Keratinocyte (primary cell): ENCODE measurements at regions not wholly inside any gene's neighbourhood (a gene's known extent, or its start where the extent isn't known, plus 50 kb on each side); places are given as distances from the start of the nearest gene placed in this dataset.

Source experiments
- DNase-seq: peaks from one replicate; pipeline ENCODE4 v3.0.0-alpha.2; 2011; ENCODE audit warnings: low read depth, missing footprints, low spot score
- FAIRE-seq: peaks from 2 replicates; lab custom pipeline; 2011; peaks lifted over from hg19 to GRCh38; lab: Jason Lieb, UNC
- H2AFZ ChIP-seq: 2 replicates; pipeline ENCODE4 v1.6.0; 2012; ENCODE audit warnings: low read length, control low read depth, inconsistent platforms; ENCODE audit not compliant: control insufficient read depth
- H3K27ac ChIP-seq: 2 replicates; pipeline ENCODE4 v1.5.1; 2011; ENCODE audit warnings: low read length; ENCODE audit not compliant: control insufficient read depth, insufficient read depth
- H3K27me3 ChIP-seq: 3 replicates; pipeline ENCODE4 v1.6.0; 2011; ENCODE audit warnings: low read length; ENCODE audit not compliant: control insufficient read depth, insufficient read depth; ENCODE audit errors: extremely low read depth
- H3K36me3 ChIP-seq, 2 experiments: 2 replicates in 1 of 2; 3 replicates in 1 of 2; pipeline ENCODE4 v1.5.1; 2011; ENCODE audit warnings: low read length in 2 of 2, mild to moderate bottlenecking in 1 of 2; ENCODE audit not compliant: control insufficient read depth in 2 of 2, insufficient read depth in 2 of 2; ENCODE audit errors: extremely low read depth in 1 of 2
- H3K4me1 ChIP-seq: 3 replicates; pipeline ENCODE4 v1.5.1; 2011; ENCODE audit warnings: low read length; ENCODE audit not compliant: control insufficient read depth, insufficient read depth; ENCODE audit errors: extremely low read depth
- H3K4me2 ChIP-seq: 3 replicates; pipeline ENCODE4 v1.6.0; 2011; ENCODE audit warnings: low read depth, low read length; ENCODE audit not compliant: control insufficient read depth, insufficient read depth; ENCODE audit errors: extremely low read depth
- H3K4me3 ChIP-seq, 3 experiments: fragments of 200-600 bp in 1 of 3; sonication (generic) in 1 of 3; 2 replicates in 2 of 3; 3 replicates in 1 of 3; pipeline ENCODE4 v1.5.1; 2011 to 2016; ENCODE audit warnings: low read length in 3 of 3, mild to moderate bottlenecking in 3 of 3, control low read depth in 2 of 3, inconsistent platforms in 1 of 3, low read depth in 1 of 3, mixed read lengths in 1 of 3, mixed run types in 1 of 3, moderate library complexity in 1 of 3; ENCODE audit not compliant: control insufficient read depth in 2 of 3, insufficient read depth in 2 of 3; ENCODE audit errors: extremely low read depth in 1 of 3
- H3K79me2 ChIP-seq: 2 replicates; pipeline ENCODE4 v1.6.0; 2012; ENCODE audit warnings: low read length; ENCODE audit not compliant: control insufficient read depth, insufficient read depth
- H3K9ac ChIP-seq: 3 replicates; pipeline ENCODE4 v1.6.0; 2011; ENCODE audit warnings: low read length; ENCODE audit not compliant: control insufficient read depth, insufficient read depth; ENCODE audit errors: extremely low read depth
- H3K9me1 ChIP-seq: 3 replicates; pipeline ENCODE4 v1.6.0; 2011; ENCODE audit warnings: low read length; ENCODE audit not compliant: control insufficient read depth, insufficient read depth; ENCODE audit errors: extremely low read depth
- H3K9me3 ChIP-seq: 2 replicates; pipeline ENCODE4 v1.5.1; 2012; ENCODE audit warnings: low read depth, low read length; ENCODE audit not compliant: control insufficient read depth
- H4K20me1 ChIP-seq: 3 replicates; pipeline ENCODE4 v1.6.0; 2011; ENCODE audit warnings: low read length; ENCODE audit not compliant: control insufficient read depth, insufficient read depth; ENCODE audit errors: extremely low read depth
- EZH2 ChIP-seq: IDR thresholded peaks from one replicate; pipeline ENCODE4 v1.6.1; 2012; ENCODE audit warnings: inconsistent platforms, mild to moderate bottlenecking, low read length, moderate library complexity
- dilution Hi-C: fragments of 300-500 bp; cut with MboI; formaldehyde crosslinking; loops from one replicate; pipeline ENCODE4 v1.7.0; 2020; ENCODE audit warnings: low sequenced_read_pairs; ENCODE audit not compliant: extremely low pct_ligation_motif_present
- TF ChIP-seq, protein P1 (sequence below), 3 experiments: IDR thresholded peaks in 1 of 3; conservative IDR thresholded peaks in 1 of 3; optimal IDR thresholded peaks in 1 of 3; 2 replicates in 2 of 3; 3 replicates in 1 of 3; pipeline versions ENCODE3 to v1.5.1; 2011; ENCODE audit warnings: low read length in 3 of 3, mild to moderate bottlenecking in 3 of 3, moderate library complexity in 2 of 3, control low read depth in 1 of 3, inconsistent platforms in 1 of 3; ENCODE audit not compliant: insufficient read depth in 2 of 3; ENCODE audit errors: extremely low read depth in 1 of 3

DNA sequence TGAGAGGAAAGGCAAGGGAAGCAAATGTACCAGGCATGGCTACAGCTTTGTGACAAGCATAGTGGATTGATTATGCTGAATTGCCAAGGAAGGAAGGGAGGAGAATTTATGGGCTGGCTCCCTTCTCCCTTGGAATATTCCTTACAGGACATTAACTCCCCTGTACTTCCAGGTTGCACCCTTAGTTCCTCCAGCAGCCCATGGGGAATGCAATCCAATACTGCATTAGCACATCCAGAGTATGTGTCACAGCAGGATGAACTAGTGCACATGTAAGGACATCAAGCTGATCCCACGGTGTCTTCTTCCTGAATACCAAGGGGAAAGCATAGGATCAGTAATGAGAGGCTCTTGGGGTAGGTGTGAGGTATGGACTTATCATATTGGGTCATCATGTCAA lies 390.7 kb upstream of the POU3F2 start:
- Histone ChIP-seq H3K9ac (no peak overlapping the region), H3K36me3 (no peaks in the 10 kb centered on the region), H3K4me1 (no peaks in the 10 kb centered on the region), H3K27ac (no peak overlapping the region), H3K9me3 (no peaks in the 10 kb centered on the region), H3K4me2 (no peak overlapping the region), H4K20me1 (no peaks in the 10 kb centered on the region), H3K9me1 (no peaks in the 10 kb centered on the region), H2AFZ (no peak overlapping the region), H3K27me3 (no peaks in the 10 kb centered on the region), H3K79me2 (no peaks in the 10 kb centered on the region), H3K4me3 (no peak overlapping the region)
- dilution Hi-C loops: no loop called here
- DNase-seq (no peak), FAIRE-seq (no peak)
- TF ChIP-seq, protein P1, sequence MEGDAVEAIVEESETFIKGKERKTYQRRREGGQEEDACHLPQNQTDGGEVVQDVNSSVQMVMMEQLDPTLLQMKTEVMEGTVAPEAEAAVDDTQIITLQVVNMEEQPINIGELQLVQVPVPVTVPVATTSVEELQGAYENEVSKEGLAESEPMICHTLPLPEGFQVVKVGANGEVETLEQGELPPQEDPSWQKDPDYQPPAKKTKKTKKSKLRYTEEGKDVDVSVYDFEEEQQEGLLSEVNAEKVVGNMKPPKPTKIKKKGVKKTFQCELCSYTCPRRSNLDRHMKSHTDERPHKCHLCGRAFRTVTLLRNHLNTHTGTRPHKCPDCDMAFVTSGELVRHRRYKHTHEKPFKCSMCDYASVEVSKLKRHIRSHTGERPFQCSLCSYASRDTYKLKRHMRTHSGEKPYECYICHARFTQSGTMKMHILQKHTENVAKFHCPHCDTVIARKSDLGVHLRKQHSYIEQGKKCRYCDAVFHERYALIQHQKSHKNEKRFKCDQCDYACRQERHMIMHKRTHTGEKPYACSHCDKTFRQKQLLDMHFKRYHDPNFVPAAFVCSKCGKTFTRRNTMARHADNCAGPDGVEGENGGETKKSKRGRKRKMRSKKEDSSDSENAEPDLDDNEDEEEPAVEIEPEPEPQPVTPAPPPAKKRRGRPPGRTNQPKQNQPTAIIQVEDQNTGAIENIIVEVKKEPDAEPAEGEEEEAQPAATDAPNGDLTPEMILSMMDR (optimal IDR thresholded peaks at IDR 0.05 in 1 of 3, IDR thresholded peaks at IDR 0.05 in 1 of 3, conservative IDR thresholded peaks at IDR 0.05 in 1 of 3; ENCODE audit: extremely low read depth in 1 of 3, insufficient read depth in 2 of 3, low read length in 3 of 3): no peak
- TF ChIP-seq EZH2: no peak

DNA sequence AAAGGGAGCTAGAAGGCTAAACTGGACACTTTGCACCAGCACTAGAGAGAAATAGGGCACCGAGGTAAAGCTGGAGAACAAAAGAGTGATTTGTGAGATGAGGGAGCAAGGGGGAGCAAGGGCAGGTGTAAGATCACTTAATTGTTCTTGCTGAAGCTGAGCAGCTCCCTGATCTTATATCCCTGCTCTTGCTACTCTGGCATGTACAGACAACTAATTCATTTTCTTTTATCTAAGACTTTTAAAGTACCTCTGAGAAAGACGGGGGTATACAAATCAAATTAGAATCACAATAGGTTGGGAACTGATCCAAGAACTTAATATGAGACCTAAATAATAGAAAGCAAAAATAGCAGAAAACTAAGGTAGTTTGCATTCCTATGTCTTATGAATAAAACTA lies 381.7 kb upstream of the POU3F2 start:
- no peaks in the 10 kb centered on the region for H4K20me1 ChIP-seq
- no peaks in the 10 kb centered on the region for H3K27me3 ChIP-seq
- H3K9ac ChIP-seq: no peak overlapping the region
- no peaks in the 10 kb centered on the region for H3K9me1 ChIP-seq
- H3K79me2 ChIP-seq: no peaks in the 10 kb centered on the region
- no peak overlapping the region for H3K27ac ChIP-seq
- no peak for DNase-seq
- FAIRE-seq: no peak
- H2AFZ ChIP-seq: no peak overlapping the region
- no peaks in the 10 kb centered on the region for H3K36me3 ChIP-seq
- H3K9me3 ChIP-seq: no peaks in the 10 kb centered on the region
- H3K4me3 ChIP-seq: no peak overlapping the region
- H3K4me2 ChIP-seq: no peak overlapping the region
- no peaks in the 10 kb centered on the region for H3K4me1 ChIP-seq
- dilution Hi-C loops: no loop called here
- TF ChIP-seq, protein P1 (optimal IDR thresholded peaks at IDR 0.05 in 1 of 3, IDR thresholded peaks at IDR 0.05 in 1 of 3, conservative IDR thresholded peaks at IDR 0.05 in 1 of 3; ENCODE audit: extremely low read depth in 1 of 3, insufficient read depth in 2 of 3, low read length in 3 of 3): no peak
- no peak for TF ChIP-seq EZH2
